Karpas-422 (cell line): ENCODE measurements at regions not wholly inside any gene's neighbourhood (a gene's known extent, or its start where the extent isn't known, plus 50 kb on each side); places are given as distances from the start of the nearest gene placed in this dataset.
"Not testable (repeated sequence)": the region's sequence is repeated elsewhere in the genome, so short reads cannot be mapped to it uniquely, and the experiment has no call there.

ENCODE experiments used
- DNase-seq: peaks from one replicate; pipeline ENCODE4 v3.0.0-alpha.2; 2015
- H2AFZ ChIP-seq: fragments of 200-600 bp; sonication (generic); 2 replicates; pipeline ENCODE4 v1.6.1; 2014; ENCODE audit warnings: antibody characterized with exemption, low read length, mixed read lengths
- H3K27ac ChIP-seq: fragments of 200-600 bp; sonication (generic); 2 replicates; pipeline ENCODE4 v1.5.1; 2014; ENCODE audit warnings: mild to moderate bottlenecking, low read length, moderate library complexity
- H3K27me3 ChIP-seq: fragments of 200-600 bp; sonication (generic); 2 replicates; pipeline ENCODE4 v1.6.1; 2014; ENCODE audit warnings: low read length, mixed read lengths
- H3K36me3 ChIP-seq: fragments of 200-600 bp; sonication (generic); 2 replicates; pipeline ENCODE4 v1.6.1; 2014; ENCODE audit warnings: low read length, mixed read lengths; ENCODE audit not compliant: insufficient read depth
- H3K4me1 ChIP-seq: fragments of 200-600 bp; sonication (generic); 2 replicates; pipeline ENCODE4 v1.6.1; 2014; ENCODE audit warnings: mild to moderate bottlenecking, low read length, mixed read lengths
- H3K4me2 ChIP-seq: fragments of 200-600 bp; sonication (generic); 2 replicates; pipeline ENCODE4 v1.6.1; 2014; ENCODE audit warnings: low read length, low read depth, mild to moderate bottlenecking; ENCODE audit not compliant: poor library complexity, severe bottlenecking
- H3K4me3 ChIP-seq: fragments of 200-600 bp; sonication (generic); 2 replicates; pipeline ENCODE4 v1.5.1; 2014; ENCODE audit warnings: mild to moderate bottlenecking, antibody characterized with exemption, low read length, mixed read lengths
- H3K79me2 ChIP-seq: fragments of 200-600 bp; sonication (generic); 2 replicates; pipeline ENCODE4 v1.6.1; 2014; ENCODE audit warnings: mild to moderate bottlenecking, low read length, mixed read lengths
- H3K9ac ChIP-seq: fragments of 200-600 bp; sonication (generic); 2 replicates; pipeline ENCODE4 v1.6.0; 2014; ENCODE audit warnings: low read length
- H3K9me2 ChIP-seq: fragments of 200-600 bp; sonication (generic), shearing (Covaris generic); replicated peaks from 2 replicates; pipeline ENCODE4 v1.6.0; 2014; ENCODE audit warnings: mild to moderate bottlenecking, low read length, moderate library complexity; ENCODE audit not compliant: insufficient read depth
- H3K9me3 ChIP-seq: fragments of 300-700, 200-600 bp; sonication (generic); 2 replicates; pipeline ENCODE4 v1.6.1; 2014; ENCODE audit warnings: low read length, mixed read lengths
- H4K20me1 ChIP-seq: fragments of 200-600 bp; sonication (generic); 2 replicates; pipeline ENCODE4 v1.6.1; 2014; ENCODE audit warnings: mild to moderate bottlenecking, antibody characterized with exemption, low read length, low read depth; ENCODE audit not compliant: insufficient read depth

DNA sequence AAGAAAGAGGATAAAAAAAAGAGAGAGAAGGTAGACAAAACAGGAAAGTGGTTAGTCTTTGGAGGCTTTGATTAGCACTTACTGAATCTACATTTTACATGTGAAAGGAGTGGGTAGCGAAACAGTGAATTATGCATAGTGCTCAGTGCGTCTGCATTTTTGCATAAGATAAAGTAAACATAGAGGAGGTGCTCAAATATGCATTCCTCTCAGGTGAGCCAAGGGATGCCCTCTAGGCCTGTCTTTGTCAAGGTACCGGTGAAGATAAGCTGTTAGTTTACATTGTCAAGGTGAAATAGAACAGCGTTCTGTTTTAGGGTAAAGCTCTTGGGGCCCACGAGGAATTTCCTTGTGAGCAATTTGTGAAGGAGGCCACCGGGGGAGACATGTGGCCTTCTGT, 260.6 kb downstream of the TRIML1 start:
- no peak overlapping the region for H3K9ac ChIP-seq
- no peaks in the 10 kb centered on the region for H3K9me3 ChIP-seq
- H3K27ac ChIP-seq: no peak overlapping the region
- no peak overlapping the region for H2AFZ ChIP-seq
- H4K20me1 ChIP-seq: no peaks in the 10 kb centered on the region
- no peak overlapping the region for H3K4me2 ChIP-seq
- H3K79me2 ChIP-seq: no peaks in the 10 kb centered on the region
- no peak overlapping the region for H3K4me3 ChIP-seq
- no peak for DNase-seq
- H3K4me1 ChIP-seq: no peaks in the 10 kb centered on the region
- no peaks in the 10 kb centered on the region for H3K36me3 ChIP-seq
- no peaks in the 10 kb centered on the region for H3K27me3 ChIP-seq
- no peaks in the 10 kb centered on the region for H3K9me2 ChIP-seq

DNA sequence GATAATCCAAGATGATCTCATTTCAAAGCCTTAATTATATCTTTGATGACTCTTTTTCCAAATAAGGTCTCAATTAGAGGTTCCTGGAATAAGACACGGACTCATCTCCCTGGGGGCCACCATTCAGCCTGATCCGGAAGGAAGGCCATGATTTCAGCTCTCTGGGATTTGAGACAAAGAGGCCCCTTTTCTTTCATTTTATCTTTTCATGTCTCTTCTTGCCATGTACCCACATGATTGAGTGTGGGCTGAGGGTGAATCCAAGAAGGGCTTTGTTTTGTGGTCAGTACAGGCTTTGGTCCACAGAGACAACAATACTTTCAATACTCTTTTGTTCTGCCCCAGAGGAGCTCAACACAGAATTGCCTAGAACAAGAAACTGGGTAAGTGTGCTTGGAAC, 261.2 kb downstream of the TRIML1 start:
- Histone ChIP-seq H3K9me3 (no peaks in the 10 kb centered on the region), H3K36me3 (no peaks in the 10 kb centered on the region), H3K27ac (no peak overlapping the region), H3K4me2 (no peak overlapping the region), H3K79me2 (no peaks in the 10 kb centered on the region), H4K20me1 (no peaks in the 10 kb centered on the region), H2AFZ (no peak overlapping the region), H3K27me3 (no peaks in the 10 kb centered on the region), H3K9me2 (no peaks in the 10 kb centered on the region), H3K4me1 (no peaks in the 10 kb centered on the region), H3K4me3 (no peak overlapping the region), H3K9ac (no peak overlapping the region)
- no peak for DNase-seq

DNA sequence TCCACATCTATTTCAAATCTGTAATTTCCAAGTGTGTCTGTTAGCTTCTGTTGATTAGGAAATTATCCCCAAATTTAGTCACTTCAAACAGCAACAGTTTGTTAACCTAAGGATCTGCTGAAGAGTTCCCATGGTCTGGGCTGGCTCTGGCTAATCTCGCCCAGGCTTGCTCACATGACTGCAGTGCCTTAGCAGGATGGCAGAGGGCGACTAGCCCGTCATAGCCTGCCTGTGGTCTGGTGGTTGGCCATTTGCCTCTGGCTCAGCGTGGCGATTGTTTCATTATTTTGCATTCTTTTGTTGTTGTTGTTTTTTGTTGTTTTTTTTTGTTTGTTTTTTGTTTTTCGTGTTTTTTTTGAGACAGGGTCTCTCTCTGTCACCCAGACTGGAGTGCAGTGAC, 264.0 kb downstream of the TRIML1 start:
- Histone ChIP-seq H3K79me2 (no peaks in the 10 kb centered on the region), H3K27me3 (no peaks in the 10 kb centered on the region), H3K36me3 (no peaks in the 10 kb centered on the region), H3K9ac (no peak overlapping the region), H3K4me3 (no peak overlapping the region), H4K20me1 (no peaks in the 10 kb centered on the region), H3K9me3 (no peaks in the 10 kb centered on the region), H3K9me2 (no peaks in the 10 kb centered on the region), H3K4me2 (no peak overlapping the region), H3K27ac (no peak overlapping the region), H2AFZ (no peak overlapping the region), H3K4me1 (no peaks in the 10 kb centered on the region)
- DNase-seq: peak; percentile 54

DNA sequence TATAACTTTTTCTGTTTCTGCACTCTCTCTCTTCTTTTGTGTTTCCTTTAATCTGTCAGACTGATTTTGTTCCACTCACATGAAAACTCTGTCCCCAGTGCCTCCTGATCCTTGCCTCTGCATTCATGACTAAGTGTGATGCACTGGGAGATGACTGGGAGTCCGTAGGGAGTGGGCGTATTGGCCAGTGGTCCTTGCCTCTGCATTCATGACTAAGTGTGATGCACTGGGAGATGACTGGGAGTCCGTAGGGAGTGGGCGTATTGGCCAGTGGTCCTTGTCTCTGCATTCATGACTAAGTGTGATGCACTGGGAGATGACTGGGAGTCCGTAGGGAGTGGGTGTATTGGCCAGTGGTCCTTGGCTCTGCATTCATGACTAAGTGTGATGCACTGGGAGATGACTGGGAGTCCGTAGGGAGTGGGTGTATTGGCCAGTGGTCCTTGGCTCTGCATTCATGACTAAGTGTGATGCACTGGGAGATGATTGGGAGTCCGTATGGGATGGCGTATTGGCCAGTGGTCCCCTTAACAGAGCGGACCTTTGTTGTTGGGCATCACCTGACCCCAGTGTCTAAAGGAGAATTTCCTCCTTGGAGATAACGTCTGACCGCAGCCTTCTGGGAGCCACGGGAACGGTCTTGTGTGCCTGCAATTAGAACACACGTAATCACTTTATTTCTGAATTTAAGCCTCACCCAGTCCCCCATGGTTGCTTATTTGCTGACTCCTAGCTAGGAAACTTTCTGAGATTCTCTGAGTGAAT, 266.0 kb downstream of the TRIML1 start:
- not testable (repeated sequence) for H3K79me2 ChIP-seq, H3K4me3 ChIP-seq, H3K27ac ChIP-seq, H3K4me2 ChIP-seq, H3K9ac ChIP-seq, H3K36me3 ChIP-seq, H2AFZ ChIP-seq, H4K20me1 ChIP-seq, H3K9me2 ChIP-seq, DNase-seq, H3K4me1 ChIP-seq, H3K27me3 ChIP-seq, H3K9me3 ChIP-seq

DNA sequence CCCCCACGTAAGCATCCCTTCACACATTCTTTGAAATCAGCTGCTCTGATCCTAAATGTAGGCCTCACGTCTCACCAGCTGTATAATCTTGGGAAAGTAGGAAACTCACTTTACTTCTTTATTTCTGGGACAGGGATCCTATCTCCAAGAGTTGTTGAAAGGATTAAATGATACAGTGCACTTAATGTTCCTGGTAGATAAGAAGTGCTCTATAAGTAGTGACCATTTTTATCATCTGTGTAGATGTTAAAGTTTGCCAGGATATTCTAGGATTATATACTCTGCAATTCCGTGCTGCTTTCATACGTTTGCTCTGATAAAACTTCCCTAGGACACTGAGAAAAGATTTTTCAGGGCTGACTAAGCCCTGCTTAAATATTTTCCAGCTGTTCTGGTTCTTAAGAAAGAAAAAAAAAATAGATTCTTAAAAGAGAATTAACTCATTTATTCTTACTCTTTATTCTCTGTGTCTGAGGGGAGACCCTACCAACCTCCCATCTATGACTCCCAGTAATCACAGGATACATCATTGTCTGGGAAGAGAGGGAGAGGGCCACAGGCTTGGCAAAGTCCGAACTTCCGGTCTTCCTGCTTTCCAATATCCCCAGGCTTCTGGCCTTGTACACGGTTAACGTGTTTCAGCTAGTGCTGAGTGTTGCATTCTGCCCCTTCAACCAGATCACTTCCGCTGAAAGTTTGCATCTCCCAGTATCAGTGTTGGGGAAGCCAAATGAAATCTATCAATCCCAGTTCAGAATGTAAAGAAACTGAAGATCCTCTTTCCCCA, 269.2 kb downstream of the TRIML1 start:
- Histone ChIP-seq H2AFZ (no peak overlapping the region), H3K9me3 (no peaks in the 10 kb centered on the region), H3K36me3 (no peaks in the 10 kb centered on the region), H3K4me3 (no peak overlapping the region), H3K27me3 (no peaks in the 10 kb centered on the region), H3K4me2 (no peak overlapping the region), H3K9ac (no peak overlapping the region), H3K4me1 (no peaks in the 10 kb centered on the region), H3K27ac (no peak overlapping the region), H4K20me1 (no peaks in the 10 kb centered on the region), H3K9me2 (no peaks in the 10 kb centered on the region), H3K79me2 (no peaks in the 10 kb centered on the region)
- no peak for DNase-seq

DNA sequence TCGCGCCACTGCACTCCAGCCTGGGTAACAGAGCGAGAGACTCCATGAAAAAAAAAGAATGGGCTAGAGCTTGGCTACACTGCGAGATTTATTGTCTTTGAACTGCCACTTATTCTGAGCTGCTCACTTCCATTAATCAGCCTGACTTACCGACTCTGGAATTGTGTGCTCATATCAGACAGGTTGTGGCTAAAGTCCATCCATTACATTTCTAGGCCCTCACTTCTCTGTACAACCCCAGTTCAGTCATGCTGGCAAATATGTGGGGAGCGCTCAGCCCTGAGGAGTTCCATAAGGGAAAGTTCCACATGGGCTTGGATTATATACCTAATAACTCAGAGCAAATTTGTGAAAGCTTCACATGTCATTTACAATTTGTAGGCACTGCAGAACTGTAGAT, 270.6 kb downstream of the TRIML1 start:
- no peaks in the 10 kb centered on the region for H3K36me3 ChIP-seq
- no peaks in the 10 kb centered on the region for H3K79me2 ChIP-seq
- H4K20me1 ChIP-seq: no peaks in the 10 kb centered on the region
- H3K27me3 ChIP-seq: no peaks in the 10 kb centered on the region
- DNase-seq: no peak
- H2AFZ ChIP-seq: no peak overlapping the region
- H3K4me3 ChIP-seq: no peak overlapping the region
- no peaks in the 10 kb centered on the region for H3K9me3 ChIP-seq
- no peaks in the 10 kb centered on the region for H3K4me1 ChIP-seq
- H3K27ac ChIP-seq: no peak overlapping the region
- H3K9me2 ChIP-seq: no peaks in the 10 kb centered on the region
- no peak overlapping the region for H3K4me2 ChIP-seq
- H3K9ac ChIP-seq: no peak overlapping the region

DNA sequence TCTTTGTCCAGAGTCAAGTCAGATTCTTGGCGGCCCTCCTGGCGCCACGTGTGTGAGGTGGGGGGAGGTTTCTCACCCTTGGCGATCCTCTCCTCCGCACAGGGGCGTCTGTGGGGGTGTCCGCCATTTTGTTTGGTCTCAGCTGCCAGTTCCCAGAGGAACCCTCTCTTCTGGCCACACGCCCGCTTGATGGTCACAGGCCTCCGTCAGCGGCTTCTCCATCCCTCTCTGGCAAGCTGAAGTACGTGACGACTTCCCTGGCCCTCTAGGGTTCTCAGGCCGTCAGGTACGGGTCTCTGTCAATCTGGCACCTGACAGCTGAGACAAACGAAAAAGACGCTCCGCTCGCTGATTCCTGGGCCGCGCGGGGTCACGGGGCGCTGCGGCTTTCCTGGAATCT, 272.6 kb downstream of the TRIML1 start:
- Histone ChIP-seq H3K27me3 (no peaks in the 10 kb centered on the region), H3K9me2 (no peaks in the 10 kb centered on the region), H3K9me3 (no peaks in the 10 kb centered on the region), H3K4me1 (no peaks in the 10 kb centered on the region), H3K4me3 (no peak overlapping the region), H3K4me2 (no peak overlapping the region), H3K9ac (no peak overlapping the region), H3K36me3 (no peaks in the 10 kb centered on the region), H2AFZ (no peak overlapping the region), H4K20me1 (no peaks in the 10 kb centered on the region), H3K27ac (no peak overlapping the region), H3K79me2 (no peaks in the 10 kb centered on the region)
- no peak for DNase-seq

DNA sequence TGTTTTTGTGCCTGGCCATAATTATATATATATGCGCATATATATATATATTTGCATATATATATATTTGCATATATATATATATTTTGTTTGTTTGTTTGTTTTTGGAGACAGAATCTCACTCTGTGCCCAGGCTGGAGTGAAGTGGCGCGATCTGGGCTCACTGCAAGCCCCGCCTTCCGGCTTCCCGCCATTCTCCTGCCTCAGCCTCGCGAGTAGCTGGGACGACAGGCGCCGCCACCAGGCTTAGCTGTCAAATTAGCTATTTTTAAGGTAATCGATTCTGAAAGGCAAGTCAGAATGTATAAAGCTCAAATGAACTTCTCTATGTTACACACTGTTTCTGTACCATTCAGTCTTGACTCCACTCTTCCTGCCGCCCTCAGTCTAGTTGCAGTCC, 273.3 kb downstream of the TRIML1 start:
- no peaks in the 10 kb centered on the region for H3K9me3 ChIP-seq
- H3K27me3 ChIP-seq: no peaks in the 10 kb centered on the region
- no peak overlapping the region for H3K27ac ChIP-seq
- no peak overlapping the region for H3K4me3 ChIP-seq
- H3K9ac ChIP-seq: no peak overlapping the region
- no peak overlapping the region for H3K4me2 ChIP-seq
- no peak overlapping the region for H2AFZ ChIP-seq
- H3K9me2 ChIP-seq: no peaks in the 10 kb centered on the region
- no peaks in the 10 kb centered on the region for H4K20me1 ChIP-seq
- H3K79me2 ChIP-seq: no peaks in the 10 kb centered on the region
- H3K4me1 ChIP-seq: no peaks in the 10 kb centered on the region
- no peaks in the 10 kb centered on the region for H3K36me3 ChIP-seq
- no peak for DNase-seq
